Transverse colon (tissue), 4 donors: ENCODE measurements at regions not wholly inside any gene's neighbourhood (a gene's known extent, or its start where the extent isn't known, plus 50 kb on each side); places are given as distances from the start of the nearest gene placed in this dataset.
"Not testable (repeated sequence)": the region's sequence is repeated elsewhere in the genome, so short reads cannot be mapped to it uniquely, and the experiment has no call there.

Experiments
- EP300 ChIP-seq: sonication (generic); formaldehyde crosslinking; IDR thresholded peaks from one replicate; pipeline ENCODE4 v1.6.1; 2017; ENCODE audit warnings: antibody characterized with exemption, low read depth
- POLR2A ChIP-seq: fragments of 450-650 bp; IDR thresholded peaks from one replicate; pipeline ENCODE4 v1.6.1; 2016; ENCODE audit warnings: antibody characterized with exemption, mild to moderate bottlenecking, moderate library complexity
- POLR2AphosphoS5 ChIP-seq, 3 donors: sonication (generic); formaldehyde crosslinking; IDR thresholded peaks; one replicate each; pipeline ENCODE4 v1.6.1; 2016; ENCODE audit warnings: antibody characterized with exemption in 3 of 3
- TF ChIP-seq, protein P1 (sequence below), 5 experiments: fragments of 200-600 bp in 3 of 5; fragments of 450-650 bp in 2 of 5; sonication (generic) in 3 of 5; IDR thresholded peaks; 1 replicate in 2 of 5; 2 replicates in 3 of 5; pipeline ENCODE4 v1.5.1; 2016 to 2017; ENCODE audit warnings: antibody characterized with exemption in 5 of 5, inconsistent platforms in 3 of 5, mild to moderate bottlenecking in 2 of 5, moderate library complexity in 1 of 5

GRCh38 chr22:48289954-48290353, 1527.5 kb downstream of the TBC1D22A start:
- TF ChIP-seq POLR2A; EP300; POLR2AphosphoS5 (IDR thresholded peaks at IDR 0.05): not testable (repeated sequence)
- TF ChIP-seq, protein P1, sequence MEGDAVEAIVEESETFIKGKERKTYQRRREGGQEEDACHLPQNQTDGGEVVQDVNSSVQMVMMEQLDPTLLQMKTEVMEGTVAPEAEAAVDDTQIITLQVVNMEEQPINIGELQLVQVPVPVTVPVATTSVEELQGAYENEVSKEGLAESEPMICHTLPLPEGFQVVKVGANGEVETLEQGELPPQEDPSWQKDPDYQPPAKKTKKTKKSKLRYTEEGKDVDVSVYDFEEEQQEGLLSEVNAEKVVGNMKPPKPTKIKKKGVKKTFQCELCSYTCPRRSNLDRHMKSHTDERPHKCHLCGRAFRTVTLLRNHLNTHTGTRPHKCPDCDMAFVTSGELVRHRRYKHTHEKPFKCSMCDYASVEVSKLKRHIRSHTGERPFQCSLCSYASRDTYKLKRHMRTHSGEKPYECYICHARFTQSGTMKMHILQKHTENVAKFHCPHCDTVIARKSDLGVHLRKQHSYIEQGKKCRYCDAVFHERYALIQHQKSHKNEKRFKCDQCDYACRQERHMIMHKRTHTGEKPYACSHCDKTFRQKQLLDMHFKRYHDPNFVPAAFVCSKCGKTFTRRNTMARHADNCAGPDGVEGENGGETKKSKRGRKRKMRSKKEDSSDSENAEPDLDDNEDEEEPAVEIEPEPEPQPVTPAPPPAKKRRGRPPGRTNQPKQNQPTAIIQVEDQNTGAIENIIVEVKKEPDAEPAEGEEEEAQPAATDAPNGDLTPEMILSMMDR (IDR thresholded peaks at IDR 0.05): not testable (repeated sequence)
